LNCAP (cell line): ENCODE measurements at regions not wholly inside any gene's neighbourhood (a gene's known extent, or its start where the extent isn't known, plus 50 kb on each side); places are given as distances from the start of the nearest gene placed in this dataset.

Experiments used
- CTCF ChIP-seq: fragments of 450-650 bp; IDR thresholded peaks from 2 replicates; pipeline ENCODE4 v1.5.1; 2017; ENCODE audit warnings: mild to moderate bottlenecking

GRCh38 chr2:60125611-60126426 is 427.6 kb downstream of the BCL11A start:
- no peak for TF ChIP-seq CTCF

- TF ChIP-seq CTCF: no peak
These were observed 433.7 kb downstream of the BCL11A start for GRCh38 chr2:60119778-60120177.

GRCh38 chr2:60118917-60119316 is 434.5 kb downstream of the BCL11A start:
- TF ChIP-seq CTCF: no peak

- no peak for TF ChIP-seq CTCF
These were observed 435.4 kb downstream of the BCL11A start for GRCh38 chr2:60118061-60118460.

GRCh38 chr2:60116161-60116875 is 437.1 kb downstream of the BCL11A start:
- TF ChIP-seq CTCF: no peak

GRCh38 chr2:60109744-60110143 is 443.7 kb downstream of the BCL11A start:
- no peak for TF ChIP-seq CTCF

- TF ChIP-seq CTCF: no peak
These were observed 446.5 kb downstream of the BCL11A start for GRCh38 chr2:60106836-60107529.
